ENCODE measurements at regions not wholly inside any gene's neighbourhood (a gene's known extent, or its start where the extent isn't known, plus 50 kb on each side); places are given as distances from the start of the nearest gene placed in this dataset.

DNA sequence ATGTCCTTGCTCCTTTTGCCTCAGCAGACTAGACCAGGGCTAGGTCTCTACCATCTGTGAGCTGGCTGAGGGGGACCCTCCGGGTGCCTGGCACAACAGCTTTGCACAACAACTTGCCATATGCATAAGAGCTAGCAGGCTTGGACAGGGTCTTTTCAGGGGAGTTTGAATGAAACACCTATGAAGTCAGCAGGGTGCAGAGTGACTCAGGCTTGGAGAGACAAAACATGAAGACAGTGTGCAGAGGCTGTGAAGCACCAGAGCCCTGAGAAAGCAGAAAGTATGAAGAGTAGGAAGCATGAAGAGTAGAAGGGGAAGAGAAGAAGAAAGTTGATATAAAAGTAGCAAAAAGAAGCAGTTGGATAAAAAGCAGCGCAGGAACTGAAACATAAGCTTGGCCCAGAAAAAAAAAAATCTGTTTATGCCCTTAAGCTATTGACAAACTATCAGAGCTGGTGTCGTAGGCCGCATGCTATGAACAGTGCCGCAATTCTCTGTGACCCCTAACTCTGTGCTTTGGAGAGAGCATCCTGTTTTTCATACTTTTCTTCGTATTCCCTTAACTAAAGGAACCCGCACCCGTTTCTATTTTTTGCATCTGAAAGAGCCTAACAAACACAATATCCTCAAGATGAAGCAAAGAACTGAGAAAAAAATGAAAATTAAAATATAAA, 52.7 kb upstream of the FAM216B start:
- TF ChIP-seq CTCF (conservative IDR thresholded peaks at IDR 0.05) = no peak
- no peak for TF ChIP-seq ZFX (IDR thresholded peaks at IDR 0.05)
